GM21447 (cell line): ENCODE measurements at regions not wholly inside any gene's neighbourhood (a gene's known extent, or its start where the extent isn't known, plus 50 kb on each side); places are given as distances from the start of the nearest gene placed in this dataset.
"Not testable (repeated sequence)": the region's sequence is repeated elsewhere in the genome, so short reads cannot be mapped to it uniquely, and the experiment has no call there.

Source experiments
- ATAC-seq: cut with Tn5 transposase; IDR thresholded peaks from one replicate; pipeline ENCODE4 v1.9.1; 2021; ENCODE audit not compliant: unreplicated experiment

DNA sequence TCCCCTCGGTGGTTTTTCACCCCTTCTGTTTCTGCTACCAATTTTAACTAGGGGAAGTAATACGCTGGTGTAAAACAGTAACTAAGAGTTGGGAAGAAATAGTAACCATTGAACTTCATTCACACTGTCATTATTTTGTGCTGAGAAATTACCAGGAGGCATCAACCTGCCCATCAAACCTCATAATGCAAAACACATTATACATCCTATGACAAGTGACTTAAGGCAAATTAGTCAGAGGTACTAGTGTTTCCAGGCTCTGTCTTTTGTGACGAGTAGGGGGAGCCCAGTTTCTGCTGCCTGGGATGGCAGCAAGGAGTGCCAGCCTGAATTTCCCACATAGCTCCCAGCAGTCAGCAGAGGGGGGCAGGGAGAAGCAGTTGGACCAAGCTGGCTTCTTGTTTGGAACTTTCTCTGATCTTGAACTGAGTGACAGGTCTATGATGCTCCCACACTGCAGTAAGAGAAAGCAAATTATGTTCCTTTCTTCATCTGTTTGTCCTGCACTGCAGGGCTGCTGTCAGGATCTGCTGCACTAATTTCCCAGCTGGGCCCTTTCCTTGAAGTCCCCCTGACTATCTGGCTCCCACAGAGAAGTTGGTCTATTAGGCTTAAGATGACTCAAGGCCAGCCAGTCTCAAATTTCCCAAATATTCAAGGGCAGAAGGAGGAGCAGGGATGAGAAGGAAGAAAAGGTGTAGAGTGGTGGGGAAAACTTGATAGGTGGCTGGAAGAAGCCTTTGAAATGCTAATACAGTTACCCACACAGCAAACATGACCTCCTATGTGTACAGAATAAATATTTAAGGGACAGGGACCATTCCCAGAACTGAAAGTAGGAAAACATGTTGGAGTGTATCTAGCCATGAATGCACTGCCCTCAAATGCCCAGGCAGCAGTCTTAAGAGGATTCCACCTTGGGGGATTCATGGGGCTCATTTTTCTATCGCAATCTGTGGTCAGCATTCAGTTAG, 322.8 kb downstream of the SEC16B start:
- ATAC-seq: no peak

DNA sequence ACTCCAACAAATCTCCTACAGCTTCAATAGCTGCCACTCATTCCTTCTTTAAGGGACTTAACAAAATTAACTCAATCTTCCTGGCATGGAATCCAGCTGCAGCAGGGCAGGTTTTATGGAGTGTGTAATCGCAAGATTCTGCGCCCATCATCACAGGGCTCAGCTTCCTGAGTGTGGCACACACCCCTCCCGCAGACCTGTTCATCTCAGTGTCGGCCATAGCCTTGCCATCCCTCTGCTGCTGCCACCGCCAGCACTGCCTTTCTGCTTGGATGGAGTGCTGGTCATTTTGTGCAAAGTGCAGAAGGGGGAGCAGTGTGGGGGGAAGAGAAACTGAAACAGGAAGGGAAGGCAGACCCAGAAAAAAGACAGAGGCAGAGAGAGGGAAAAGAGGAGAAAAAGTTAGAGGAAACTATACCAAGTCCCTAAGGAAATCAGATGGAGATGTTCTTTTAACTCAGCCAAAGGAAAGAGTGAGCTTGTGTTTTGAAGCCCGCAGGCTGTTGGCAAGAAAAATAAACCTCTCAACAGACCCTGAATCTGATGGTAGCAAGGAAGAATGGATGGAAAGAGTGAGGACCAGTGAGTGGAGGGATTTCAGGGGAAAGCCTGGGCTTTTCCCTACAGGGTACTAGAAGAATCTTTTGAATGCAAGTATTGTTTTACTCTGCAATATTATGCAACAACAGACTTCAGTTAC, 324.2 kb downstream of the SEC16B start:
- no peak for ATAC-seq

DNA sequence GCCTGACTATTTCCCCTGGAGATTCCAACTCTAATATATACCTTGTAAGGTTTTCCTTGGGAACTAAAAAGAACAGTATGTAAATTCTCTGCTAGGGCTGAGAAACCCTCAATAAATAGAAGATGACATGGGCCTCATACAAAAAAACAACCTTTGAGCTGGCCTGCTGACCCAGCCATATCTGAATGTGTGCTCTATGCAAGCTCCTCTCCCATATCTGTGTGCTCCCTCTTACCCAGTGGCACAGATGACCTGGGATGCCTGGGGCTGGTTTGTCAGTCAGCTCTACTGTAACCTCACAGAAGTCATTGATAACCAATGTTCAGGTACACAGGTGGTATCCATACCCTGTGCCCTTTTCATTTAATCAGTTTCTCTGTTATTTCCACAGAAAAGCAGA, 329.2 kb downstream of the SEC16B start:
- ATAC-seq: no peak

- not testable (repeated sequence) for ATAC-seq
Measured at GRCh38 chr1:177634151-177634550, 335.7 kb downstream of the SEC16B start.

GRCh38 chr1:177632923-177633615, 336.8 kb downstream of the SEC16B start:
- ATAC-seq: no peak

DNA sequence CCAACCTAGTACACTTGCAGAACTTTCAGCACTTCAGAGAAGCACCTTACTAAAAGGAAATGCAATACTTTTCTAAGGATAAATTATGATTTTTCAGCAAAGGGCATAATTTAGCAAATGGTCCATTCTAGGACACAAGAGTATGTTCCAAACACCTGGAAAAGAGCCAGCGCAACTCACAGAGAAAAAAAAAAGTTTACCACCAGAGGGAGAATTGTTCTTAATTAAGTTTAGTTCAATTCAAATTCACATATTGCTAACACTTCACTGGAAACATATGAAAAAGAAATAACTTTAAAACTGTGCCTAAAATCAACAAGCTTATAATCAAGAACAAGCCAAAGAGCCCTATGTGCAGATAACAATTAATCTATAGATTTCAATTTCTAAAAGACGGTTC, 338.1 kb downstream of the SEC16B start:
- ATAC-seq: no peak

- no peak for ATAC-seq
Measured at GRCh38 chr1:177629526-177629925, 340.3 kb downstream of the SEC16B start.

GRCh38 chr1:177627148-177627910, 342.5 kb downstream of the SEC16B start:
- ATAC-seq: no peak

DNA sequence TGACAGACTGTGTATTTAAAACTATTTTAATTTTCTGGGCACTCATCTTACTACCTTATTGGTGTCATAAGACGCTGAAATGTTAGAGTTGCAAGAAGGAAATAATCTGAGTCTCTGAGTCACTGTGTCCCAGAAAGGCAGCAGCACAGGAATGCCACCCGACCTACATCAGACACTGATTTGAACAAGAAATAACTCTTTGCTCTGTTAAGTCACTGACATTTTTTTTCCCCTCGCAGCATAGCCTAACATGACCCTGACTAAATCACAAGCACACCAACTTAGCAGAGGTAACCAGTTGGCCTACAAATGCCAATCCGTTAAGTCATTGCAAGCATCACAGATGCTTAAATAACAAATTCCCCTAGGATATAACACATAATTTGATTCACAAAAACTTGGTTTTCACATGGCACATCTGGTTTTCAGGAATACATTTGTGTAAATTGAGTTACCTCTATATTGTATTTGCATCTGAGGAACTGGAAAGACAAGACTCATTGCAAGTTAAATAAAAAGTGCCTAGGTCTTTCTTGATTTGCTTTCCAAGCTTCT, 349.1 kb downstream of the SEC16B start:
- ATAC-seq: no peak

GRCh38 chr1:177615251-177615650, 354.6 kb downstream of the SEC16B start:
- ATAC-seq: no peak

DNA sequence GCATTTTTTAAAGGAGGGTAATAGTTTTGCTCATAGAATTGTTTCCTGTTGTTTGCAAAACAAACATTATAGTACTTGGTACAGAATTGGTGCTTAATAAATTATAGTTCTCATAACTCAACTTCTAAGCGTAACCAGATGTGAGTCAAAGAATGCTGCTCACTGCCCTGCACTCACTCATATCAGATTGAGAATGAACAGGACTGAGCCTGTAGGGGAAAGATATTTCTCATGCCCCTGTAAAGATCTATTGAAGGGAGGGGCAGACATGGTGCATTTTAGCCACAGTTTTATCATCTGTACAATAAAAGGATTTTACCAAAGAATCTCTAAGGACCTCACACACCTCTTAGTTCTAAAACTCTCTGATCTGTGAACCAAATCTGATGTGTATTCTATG, 358.5 kb downstream of the SEC16B start:
- ATAC-seq: no peak

- ATAC-seq: no peak
Measured at GRCh38 chr1:177609953-177610352, 359.9 kb downstream of the SEC16B start.

DNA sequence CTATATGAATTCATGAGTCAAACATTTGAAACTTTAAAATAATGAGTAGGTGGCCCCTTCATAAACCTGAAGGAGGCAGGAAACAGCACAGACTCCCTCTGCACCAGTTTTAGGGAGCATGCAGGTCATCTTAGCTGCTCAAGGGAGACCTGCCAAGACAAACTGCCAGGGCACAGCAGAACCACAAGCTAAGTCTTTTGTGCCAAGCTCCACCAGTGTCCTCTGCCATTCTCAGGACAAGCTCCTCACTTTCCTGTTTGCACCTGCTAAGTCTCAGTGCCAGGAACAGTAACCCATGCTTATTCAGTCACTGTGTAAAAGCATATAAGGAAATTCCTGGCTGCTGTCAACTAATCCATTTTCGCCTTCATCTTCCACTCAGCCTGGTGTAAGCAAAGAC, 368.9 kb downstream of the SEC16B start:
- ATAC-seq: no peak

GRCh38 chr1:177600321-177600720, 369.5 kb downstream of the SEC16B start:
- no peak for ATAC-seq

- no peak for ATAC-seq
Measured at GRCh38 chr1:177597393-177597792, 372.5 kb downstream of the SEC16B start.

- no peak for ATAC-seq
Measured at GRCh38 chr1:177596485-177596884, 373.4 kb downstream of the SEC16B start.

DNA sequence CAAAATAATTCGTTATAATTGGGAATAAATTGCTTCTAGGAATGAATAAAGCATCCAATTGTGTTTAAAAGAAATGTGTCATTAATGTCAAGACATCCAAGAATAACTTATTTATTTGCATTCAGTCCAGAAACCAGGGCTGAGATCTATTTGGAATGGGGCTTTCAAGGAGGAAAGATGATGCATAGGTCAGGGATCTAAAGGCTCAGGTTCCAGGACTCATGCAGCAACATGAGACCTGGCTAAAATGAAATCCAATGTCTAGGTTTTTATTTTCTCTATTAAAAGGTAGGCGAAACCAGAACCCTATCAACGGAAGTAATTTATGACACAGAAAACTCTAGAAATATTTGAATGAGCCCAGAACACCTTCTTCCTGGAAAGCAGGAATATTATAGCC, 376.8 kb downstream of the SEC16B start:
- ATAC-seq: no peak

DNA sequence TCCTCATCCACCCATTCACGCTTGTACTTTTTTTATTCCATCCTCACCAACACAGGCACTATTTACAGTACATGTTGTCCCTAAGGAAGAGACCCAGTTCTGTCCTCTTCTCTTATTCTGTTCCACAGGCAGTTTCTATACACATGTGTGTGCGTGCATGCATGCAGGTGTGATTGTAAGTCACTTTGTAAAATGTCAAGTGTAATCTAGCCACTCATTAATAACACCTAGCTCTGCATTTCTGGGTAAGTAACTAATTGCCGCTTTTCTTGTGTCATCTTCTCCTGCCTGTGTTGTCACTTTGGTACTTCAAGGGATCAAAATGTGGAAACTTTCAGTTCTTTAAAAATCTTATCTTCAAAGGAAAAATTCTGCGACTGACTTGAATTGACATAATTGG, 377.2 kb downstream of the SEC16B start:
- no peak for ATAC-seq

DNA sequence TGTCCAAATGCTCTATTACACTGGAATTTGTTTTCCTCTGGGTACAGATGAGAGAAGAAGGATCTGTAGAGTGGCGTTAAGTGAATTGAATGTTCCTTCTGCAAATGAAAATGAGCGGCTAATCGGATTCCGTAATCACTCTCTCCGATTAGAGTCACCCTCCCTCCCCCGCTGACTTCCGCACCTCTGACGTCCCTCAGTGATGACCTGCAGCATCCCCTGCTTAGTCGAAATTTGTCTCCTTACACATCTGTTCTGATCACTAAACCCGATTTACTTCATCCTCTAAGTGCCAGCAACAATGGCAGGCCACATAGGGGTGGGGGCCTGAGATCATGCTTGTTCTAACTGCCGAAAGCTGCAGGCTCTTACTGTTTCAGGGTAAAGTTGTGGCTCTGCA, 378.7 kb downstream of the SEC16B start:
- ATAC-seq: no peak

GRCh38 chr1:177589166-177589565, 380.7 kb downstream of the SEC16B start:
- ATAC-seq: no peak

DNA sequence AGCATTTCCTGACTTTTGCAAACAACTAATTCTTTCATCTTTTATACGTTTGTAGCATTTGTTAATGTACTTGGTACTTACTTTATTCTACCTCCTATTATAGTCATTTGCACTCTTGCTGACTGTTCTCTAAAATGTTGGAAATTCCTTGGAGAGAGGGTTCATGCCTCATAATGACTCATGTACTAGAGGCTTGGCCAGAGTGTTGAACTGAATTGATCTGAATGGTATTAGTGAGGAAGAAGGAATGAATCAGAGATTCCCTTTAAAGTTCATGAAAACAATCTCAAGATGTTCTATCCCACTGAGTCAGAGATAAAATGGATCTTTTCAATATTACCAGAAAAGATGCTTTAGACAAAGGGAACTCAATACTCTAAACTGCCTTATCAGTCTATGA, 383.4 kb downstream of the SEC16B start:
- ATAC-seq: no peak
